ENCODE measurements at regions not wholly inside any gene's neighbourhood (a gene's known extent, or its start where the extent isn't known, plus 50 kb on each side); places are given as distances from the start of the nearest gene placed in this dataset.

DNA sequence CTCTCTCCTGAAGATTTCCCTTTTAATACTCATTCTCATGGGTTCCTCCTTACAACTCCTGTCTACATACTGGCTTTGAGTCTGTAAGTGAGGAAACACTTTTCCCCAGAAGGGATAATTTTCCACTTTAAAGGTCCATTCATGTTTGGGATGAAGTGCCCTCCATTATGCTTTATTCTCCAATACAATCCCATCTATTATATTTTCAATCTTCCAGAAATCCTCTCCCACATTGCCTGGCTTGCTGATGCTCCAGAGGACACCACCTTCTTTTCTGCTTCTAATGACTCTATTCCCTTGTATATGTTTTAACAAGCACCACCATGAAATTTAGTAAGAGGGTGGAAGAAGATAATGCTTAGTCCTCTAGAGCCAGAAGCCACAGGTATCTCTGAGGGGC is 92.7 kb upstream of the NBEA start:
- no peak for TF ChIP-seq EZH2phosphoT487 (IDR thresholded peaks at IDR 0.05; ENCODE audit: borderline replicate concordance)
- TF ChIP-seq, protein P1, sequence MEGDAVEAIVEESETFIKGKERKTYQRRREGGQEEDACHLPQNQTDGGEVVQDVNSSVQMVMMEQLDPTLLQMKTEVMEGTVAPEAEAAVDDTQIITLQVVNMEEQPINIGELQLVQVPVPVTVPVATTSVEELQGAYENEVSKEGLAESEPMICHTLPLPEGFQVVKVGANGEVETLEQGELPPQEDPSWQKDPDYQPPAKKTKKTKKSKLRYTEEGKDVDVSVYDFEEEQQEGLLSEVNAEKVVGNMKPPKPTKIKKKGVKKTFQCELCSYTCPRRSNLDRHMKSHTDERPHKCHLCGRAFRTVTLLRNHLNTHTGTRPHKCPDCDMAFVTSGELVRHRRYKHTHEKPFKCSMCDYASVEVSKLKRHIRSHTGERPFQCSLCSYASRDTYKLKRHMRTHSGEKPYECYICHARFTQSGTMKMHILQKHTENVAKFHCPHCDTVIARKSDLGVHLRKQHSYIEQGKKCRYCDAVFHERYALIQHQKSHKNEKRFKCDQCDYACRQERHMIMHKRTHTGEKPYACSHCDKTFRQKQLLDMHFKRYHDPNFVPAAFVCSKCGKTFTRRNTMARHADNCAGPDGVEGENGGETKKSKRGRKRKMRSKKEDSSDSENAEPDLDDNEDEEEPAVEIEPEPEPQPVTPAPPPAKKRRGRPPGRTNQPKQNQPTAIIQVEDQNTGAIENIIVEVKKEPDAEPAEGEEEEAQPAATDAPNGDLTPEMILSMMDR (conservative IDR thresholded peaks at IDR 0.05; ENCODE audit: low read length): no peak
